Suprapubic skin (tissue), 4 donors: ENCODE measurements at regions not wholly inside any gene's neighbourhood (a gene's known extent, or its start where the extent isn't known, plus 50 kb on each side); places are given as distances from the start of the nearest gene placed in this dataset.

Experiments
- DNase-seq, 2 donors: peaks; one replicate each; pipeline ENCODE4 v3.0.0-alpha.2; 2019; ENCODE audit warnings: low spot score in 2 of 2
- H3K27ac ChIP-seq: fragments of 200-600 bp; sonication (generic); one replicate; pipeline ENCODE4 v1.5.1; 2019
- H3K27me3 ChIP-seq: fragments of 200-600 bp; sonication (generic); one replicate; pipeline ENCODE4 v1.5.1; 2019
- H3K36me3 ChIP-seq: fragments of 200-600 bp; sonication (generic); one replicate; pipeline ENCODE4 v1.5.1; 2019
- H3K4me1 ChIP-seq: fragments of 200-600 bp; sonication (generic); one replicate; pipeline ENCODE4 v1.5.1; 2019
- H3K4me3 ChIP-seq: fragments of 200-600 bp; sonication (generic); one replicate; pipeline ENCODE4 v1.5.1; 2019; ENCODE audit warnings: mild to moderate bottlenecking
- H3K9me3 ChIP-seq: fragments of 200-600 bp; sonication (generic); one replicate; pipeline ENCODE4 v1.5.1; 2019
- EP300 ChIP-seq: sonication (generic); formaldehyde crosslinking; IDR thresholded peaks from one replicate; pipeline ENCODE4 v1.6.1; 2017; ENCODE audit warnings: antibody characterized with exemption
- POLR2A ChIP-seq, 2 donors: fragments of 450-650 bp; IDR thresholded peaks; one replicate each; pipeline ENCODE4 v1.6.1; 2017; ENCODE audit warnings: antibody characterized with exemption in 2 of 2, mild to moderate bottlenecking in 2 of 2, moderate library complexity in 2 of 2
- POLR2AphosphoS5 ChIP-seq, 3 donors: sonication (generic); formaldehyde crosslinking; IDR thresholded peaks; one replicate each; pipeline ENCODE4 v1.6.1; 2017; ENCODE audit warnings: antibody characterized with exemption in 3 of 3
- WGBS: methylation state at CpG from one replicate; pipeline ENCODE4 v1.1.5; 2018; 5-methylcytosine and 5-hydroxymethylcytosine counted together
- TF ChIP-seq, protein P1 (sequence below), 2 donors: fragments of 200-600 bp in 1 of 2; fragments of 450-650 bp in 1 of 2; sonication (generic) in 1 of 2; IDR thresholded peaks; one replicate each; pipeline ENCODE4 v1.5.1; 2016 to 2019; ENCODE audit warnings: antibody characterized with exemption in 2 of 2, mild to moderate bottlenecking in 1 of 2, moderate library complexity in 1 of 2

DNA sequence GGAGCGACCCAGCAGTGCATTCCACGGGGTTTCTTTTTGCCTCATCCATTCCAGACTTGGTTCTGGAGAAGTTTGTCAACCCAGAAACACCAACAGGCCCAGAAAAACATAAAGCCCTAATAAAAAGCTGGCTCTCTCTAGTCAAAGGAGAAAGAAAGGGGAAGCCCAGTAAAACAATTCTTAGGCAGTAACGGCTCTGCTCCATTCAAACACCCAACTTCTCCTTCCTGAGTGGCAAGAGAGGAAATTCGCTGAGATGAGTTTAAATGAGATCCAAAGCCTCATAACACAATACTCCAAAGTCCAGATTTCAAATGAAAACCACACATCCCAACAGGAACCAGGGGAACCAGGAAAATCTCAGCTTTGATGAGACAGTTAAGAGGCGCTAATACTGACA, 179.9 kb downstream of the RPIA start:
- no peaks in the 10 kb centered on the region for H3K36me3 ChIP-seq
- TF ChIP-seq POLR2A (IDR thresholded peaks at IDR 0.05) (no peak), POLR2AphosphoS5 (IDR thresholded peaks at IDR 0.05) (no peak), EP300 (no peak)
- TF ChIP-seq, protein P1, sequence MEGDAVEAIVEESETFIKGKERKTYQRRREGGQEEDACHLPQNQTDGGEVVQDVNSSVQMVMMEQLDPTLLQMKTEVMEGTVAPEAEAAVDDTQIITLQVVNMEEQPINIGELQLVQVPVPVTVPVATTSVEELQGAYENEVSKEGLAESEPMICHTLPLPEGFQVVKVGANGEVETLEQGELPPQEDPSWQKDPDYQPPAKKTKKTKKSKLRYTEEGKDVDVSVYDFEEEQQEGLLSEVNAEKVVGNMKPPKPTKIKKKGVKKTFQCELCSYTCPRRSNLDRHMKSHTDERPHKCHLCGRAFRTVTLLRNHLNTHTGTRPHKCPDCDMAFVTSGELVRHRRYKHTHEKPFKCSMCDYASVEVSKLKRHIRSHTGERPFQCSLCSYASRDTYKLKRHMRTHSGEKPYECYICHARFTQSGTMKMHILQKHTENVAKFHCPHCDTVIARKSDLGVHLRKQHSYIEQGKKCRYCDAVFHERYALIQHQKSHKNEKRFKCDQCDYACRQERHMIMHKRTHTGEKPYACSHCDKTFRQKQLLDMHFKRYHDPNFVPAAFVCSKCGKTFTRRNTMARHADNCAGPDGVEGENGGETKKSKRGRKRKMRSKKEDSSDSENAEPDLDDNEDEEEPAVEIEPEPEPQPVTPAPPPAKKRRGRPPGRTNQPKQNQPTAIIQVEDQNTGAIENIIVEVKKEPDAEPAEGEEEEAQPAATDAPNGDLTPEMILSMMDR (IDR thresholded peaks at IDR 0.05): no peak

DNA sequence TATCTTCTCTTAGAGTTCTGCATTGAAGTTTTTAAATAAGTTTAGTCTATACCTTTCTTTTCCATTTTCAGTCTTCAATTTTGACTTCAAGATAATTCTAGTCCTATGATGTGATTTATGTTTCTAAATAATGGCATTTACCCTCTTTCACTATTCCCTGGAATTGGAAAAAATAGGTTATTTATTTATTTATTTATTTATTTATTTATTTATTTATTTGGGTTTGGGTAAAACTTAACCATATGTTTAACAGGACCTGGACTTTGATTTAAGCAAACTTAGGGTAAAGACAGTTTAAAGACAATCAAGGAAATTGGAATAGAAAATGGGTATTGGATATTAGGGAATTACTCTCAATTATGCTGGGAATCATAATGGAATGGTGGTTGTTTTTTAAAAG, 182.1 kb downstream of the RPIA start:
- Histone ChIP-seq H3K4me1 (no peaks in the 10 kb centered on the region), H3K27me3 (peaks cover 7% of the 10 kb centered on the region), H3K27ac (no peak overlapping the region), H3K4me3 (no peak overlapping the region), H3K36me3 (no peaks in the 10 kb centered on the region), H3K9me3 (no peaks in the 10 kb centered on the region)
- DNase-seq: no peak
- TF ChIP-seq POLR2A (IDR thresholded peaks at IDR 0.05) (no peak), POLR2AphosphoS5 (IDR thresholded peaks at IDR 0.05) (no peak), EP300 (no peak)
- TF ChIP-seq, protein P1 (IDR thresholded peaks at IDR 0.05): no peak

More for the DNA sequence above, 179.9 kb downstream of the RPIA start:
- 50% methylated on average over 5 of the region's 5 CpGs for WGBS
- H3K9me3 ChIP-seq: no peaks in the 10 kb centered on the region
- no peaks in the 10 kb centered on the region for H3K4me1 ChIP-seq
- peaks cover 7% of the 10 kb centered on the region for H3K27me3 ChIP-seq
- no peak for DNase-seq
- H3K4me3 ChIP-seq: no peak overlapping the region
- H3K27ac ChIP-seq: no peak overlapping the region

- TF ChIP-seq EP300: no peak
- TF ChIP-seq, protein P1 (IDR thresholded peaks at IDR 0.05): peak; percentile 67 to 74
- Histone ChIP-seq H3K36me3 (no peaks in the 10 kb centered on the region), H3K9me3 (no peaks in the 10 kb centered on the region), H3K27me3 (peaks cover 7% of the 10 kb centered on the region), H3K4me1 (no peaks in the 10 kb centered on the region), H3K4me3 (no peak overlapping the region), H3K27ac (no peak overlapping the region)
- no peak for DNase-seq
- 28% methylated on average over 4 of the region's 4 CpGs for WGBS
Measured at GRCh38 chr2:88874063-88874657, 182.7 kb downstream of the RPIA start.

DNA sequence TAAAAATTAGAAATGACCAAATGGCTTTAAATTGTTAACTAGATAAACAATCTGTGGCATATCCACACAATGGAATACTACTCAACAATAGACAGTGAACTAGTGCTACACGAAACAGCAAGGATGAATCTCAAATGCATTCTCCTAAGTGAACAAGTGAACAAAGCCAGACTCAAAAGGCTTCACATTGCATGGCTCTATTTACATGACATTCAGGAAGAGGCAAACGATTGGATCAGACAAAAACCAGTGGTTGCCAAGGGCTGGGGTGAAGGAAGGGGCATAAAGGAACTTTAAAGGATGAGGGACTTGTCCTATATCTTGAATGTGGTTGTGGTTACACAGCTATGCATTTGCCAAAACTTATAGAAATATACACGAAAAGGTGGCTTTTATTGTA, 184.3 kb downstream of the RPIA start:
- Histone ChIP-seq H3K4me3 (no peak overlapping the region), H3K9me3 (no peaks in the 10 kb centered on the region), H3K27ac (no peak overlapping the region), H3K27me3 (peaks cover 7% of the 10 kb centered on the region), H3K36me3 (no peaks in the 10 kb centered on the region), H3K4me1 (peaks cover 5% of the 10 kb centered on the region)
- WGBS: 54% methylated on average over 3 of the region's 3 CpGs
- TF ChIP-seq POLR2A (IDR thresholded peaks at IDR 0.05) (no peak), POLR2AphosphoS5 (IDR thresholded peaks at IDR 0.05) (no peak), EP300 (no peak)
- TF ChIP-seq, protein P1 (IDR thresholded peaks at IDR 0.05): no peak
- no peak for DNase-seq

DNA sequence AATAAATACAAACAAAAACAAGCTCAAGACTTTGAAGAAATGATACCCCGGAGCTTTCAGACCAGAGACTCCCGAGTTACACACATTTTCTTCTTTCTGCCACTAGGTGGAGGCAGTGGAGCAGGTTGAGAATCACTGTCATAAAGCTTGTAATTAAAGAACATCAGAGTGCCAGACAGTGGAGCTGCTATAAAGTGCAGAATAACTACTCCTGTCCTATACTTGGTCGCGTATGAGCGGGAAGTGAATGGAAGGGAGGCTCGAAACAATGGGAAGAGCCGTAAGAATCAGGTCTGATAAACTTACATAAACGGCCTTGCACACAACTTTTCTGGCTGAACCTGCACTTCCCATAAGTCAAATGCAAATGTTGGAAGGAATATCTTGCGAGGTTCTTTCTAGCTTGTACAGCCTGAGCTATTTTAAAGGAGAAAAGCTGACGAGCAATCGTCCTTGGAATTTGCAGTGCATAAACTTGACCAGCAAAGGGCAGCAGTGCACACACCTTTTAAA, 189.0 kb downstream of the RPIA start:
- TF ChIP-seq, protein P1 (IDR thresholded peaks at IDR 0.05): peak; percentile 32 to 55
- no peak for TF ChIP-seq POLR2AphosphoS5 (IDR thresholded peaks at IDR 0.05)
- no peaks in the 10 kb centered on the region for H3K27me3 ChIP-seq
- no peak overlapping the region for H3K27ac ChIP-seq
- 7% methylated on average over 11 of the region's 11 CpGs for WGBS
- no peaks in the 10 kb centered on the region for H3K9me3 ChIP-seq
- no peak overlapping the region for H3K4me3 ChIP-seq
- H3K36me3 ChIP-seq: no peaks in the 10 kb centered on the region
- peaks cover 6% of the 10 kb centered on the region for H3K4me1 ChIP-seq
- DNase-seq: no peak
